NCI-H82 treated with DMSO at 0.1 percent for 48 hours (cell line): ENCODE measurements at regions not wholly inside any gene's neighbourhood (a gene's known extent, or its start where the extent isn't known, plus 50 kb on each side); places are given as distances from the start of the nearest gene placed in this dataset.

Experiments
- DNase-seq: peaks from one replicate; lab custom pipeline; 2025; ENCODE audit not compliant: unreplicated experiment; lab: John Stamatoyannopoulos, UW

DNA sequence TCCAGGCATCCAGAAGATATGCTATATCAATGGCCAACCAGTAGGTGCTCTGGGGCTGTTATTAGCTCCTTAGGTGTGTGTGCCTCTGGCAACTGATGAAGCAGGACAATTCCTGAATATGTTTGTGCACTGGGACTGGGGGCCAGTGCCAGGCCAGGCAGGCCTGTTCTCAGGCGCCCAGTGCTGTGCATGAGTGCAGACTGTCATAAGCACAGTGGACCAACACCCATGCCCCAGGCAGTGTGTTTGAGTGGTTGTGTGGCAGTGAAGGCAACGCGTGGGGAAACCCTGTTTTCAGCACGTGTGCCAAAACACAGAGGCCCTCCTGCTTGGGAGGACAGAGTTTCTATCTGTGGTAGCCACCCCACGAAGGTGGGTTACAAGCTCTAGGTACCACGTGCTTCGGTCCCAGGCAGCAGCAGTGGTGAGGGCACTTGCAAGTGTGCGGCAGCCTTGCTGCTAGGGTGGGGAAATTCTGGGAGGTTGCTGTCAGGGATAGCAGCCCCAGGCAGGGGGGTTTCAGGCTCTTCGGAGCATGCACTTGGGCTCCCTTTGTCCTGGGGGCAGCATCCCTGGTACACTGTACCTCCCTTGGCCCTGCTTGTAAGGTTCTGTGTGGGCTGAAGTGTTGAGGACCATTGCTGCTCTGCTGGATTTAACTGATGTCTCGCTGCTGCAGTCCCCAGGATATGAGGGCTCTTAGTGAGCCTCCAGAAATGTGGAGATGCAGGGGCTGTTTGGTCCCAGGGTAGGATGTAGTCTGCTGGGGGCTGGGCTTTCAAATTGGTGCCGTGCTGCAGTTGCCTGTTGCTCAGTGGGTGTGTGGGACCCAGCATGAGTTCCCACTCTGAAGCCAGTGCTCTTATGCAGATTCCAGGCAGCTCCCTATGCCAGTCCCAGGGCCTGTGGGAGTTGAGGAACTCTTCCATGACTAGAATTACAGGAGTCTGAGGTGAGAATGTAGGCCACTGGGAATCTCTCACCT, 280.9 kb downstream of the RPRM start:
- DNase-seq, result no peak

DNA sequence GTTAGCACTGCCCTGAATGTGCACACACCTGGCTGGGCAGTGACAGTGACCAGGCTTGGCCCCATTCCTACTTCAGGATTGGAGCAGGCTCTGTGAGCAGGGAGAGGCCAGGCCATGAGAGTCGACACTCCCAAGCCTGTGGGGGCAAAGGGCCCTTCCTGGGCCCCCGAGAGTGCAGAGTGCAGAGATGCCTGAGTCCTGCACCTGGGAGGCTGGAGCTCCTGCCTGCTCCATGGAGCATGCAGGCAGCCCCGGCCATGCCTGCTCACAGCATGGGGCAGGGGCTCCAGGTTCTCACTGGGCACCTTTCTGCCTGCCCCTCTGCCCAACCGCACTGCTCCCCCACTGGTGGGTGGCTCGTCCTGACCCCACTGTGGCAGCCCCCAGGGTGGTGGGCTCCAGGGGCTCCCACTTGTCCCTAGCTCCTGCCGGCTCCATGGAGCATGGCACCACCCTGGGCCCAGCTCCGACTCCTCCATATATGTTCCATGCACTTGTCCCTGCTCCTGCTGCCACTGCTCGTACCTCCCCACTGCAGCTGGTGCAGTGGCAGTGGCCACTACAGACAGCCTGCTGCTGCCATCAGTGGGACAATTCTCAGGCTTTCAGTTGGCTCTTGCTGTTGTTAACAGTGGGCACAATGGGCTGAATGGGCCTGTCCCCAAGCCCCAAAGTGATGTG, 282.0 kb downstream of the RPRM start:
- DNase-seq, result no peak

DNA sequence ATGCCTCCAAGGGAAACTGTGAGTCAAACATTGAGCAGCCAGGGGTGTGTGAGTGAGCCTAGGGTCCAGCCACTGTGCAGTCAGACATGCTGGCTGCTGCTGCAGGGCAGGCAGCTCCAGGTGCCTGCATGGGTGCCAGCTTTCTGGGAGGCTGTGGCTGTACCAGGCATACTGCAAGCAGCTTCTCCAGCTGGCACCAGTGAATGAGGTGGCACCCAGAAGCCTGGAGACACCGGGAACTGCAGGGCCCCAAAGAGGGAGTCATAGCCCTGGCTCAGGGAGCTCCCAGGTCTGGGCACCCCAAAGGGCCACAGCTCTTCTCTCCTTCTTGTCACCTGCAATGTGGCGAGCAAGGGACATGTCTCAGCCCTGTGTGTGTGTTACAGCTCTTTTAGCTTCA, 283.2 kb downstream of the RPRM start:
- DNase-seq, result no peak

DNA sequence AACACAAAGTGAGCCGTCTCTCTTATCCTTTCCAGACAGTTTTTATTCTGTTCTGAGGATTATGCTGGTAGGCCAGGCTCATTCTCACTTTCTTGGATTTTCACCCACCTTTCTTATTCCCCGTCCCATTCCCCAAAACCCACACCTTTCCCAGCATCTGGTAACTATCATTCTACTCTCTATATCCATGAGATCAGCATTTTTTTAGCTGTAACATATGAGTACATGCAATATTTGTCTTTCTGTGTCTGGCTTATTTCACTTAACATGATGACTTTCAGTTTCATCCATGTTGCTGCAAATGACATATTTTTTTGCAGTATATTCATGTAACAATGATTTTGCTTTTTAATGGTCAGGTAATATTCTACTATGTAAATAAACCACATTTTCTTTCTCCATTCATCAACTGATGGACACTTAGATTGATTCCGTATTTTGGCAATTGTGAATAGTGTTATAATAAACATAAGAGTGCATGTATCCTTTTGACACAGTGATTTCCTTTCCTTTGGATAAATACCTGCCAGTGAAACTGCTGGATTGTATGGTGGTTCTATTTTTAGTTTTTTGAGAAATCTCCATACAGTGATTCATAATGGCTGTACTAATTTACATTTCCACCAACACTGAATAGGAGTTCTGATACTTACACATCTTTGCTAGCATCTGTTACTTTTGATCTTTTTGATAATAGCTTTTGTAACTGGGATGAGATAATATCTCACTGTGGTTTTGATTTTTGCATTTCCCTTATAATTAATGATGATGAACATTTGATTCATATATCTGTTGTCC, 289.3 kb downstream of the RPRM start:
- no peak for DNase-seq

DNA sequence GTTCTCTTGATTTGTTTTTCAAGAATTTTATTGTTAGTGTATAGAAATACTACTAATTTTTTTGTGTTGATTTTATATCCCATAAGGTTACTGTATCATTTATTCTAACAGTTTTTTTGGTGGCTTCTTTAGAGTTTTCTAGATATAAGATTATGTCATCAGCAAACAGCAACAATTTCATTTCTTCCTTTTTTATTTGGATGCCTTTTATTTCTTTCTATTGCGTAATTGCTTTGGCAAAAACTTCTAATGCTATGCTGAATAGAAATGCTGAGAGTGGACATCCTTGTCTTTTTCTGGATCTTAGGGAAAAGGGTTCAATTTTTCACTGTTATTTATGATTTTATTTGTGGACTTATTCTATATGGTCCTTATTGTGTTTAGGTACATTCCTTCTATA, 298.8 kb downstream of the RPRM start:
- DNase-seq, result no peak

DNA sequence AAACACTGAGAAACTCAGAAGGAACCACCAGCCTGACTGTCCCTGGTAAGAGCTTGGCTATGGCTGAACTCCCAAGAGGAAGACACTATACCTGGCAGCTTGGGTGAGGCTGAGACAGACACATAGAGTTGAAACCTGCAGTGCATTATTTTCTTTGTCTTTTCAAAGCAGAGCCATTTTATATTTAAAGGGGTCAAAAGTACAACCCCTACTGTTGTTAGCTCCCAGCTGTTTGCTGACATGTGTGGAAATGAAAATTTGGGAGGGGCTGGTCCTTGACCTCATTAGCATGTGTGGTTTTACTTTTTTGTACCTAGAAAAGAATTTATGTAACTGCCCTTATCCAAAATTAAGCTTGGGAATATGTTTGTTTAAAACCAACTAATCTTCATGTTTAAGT, 309.0 kb downstream of the RPRM start:
- DNase-seq, result no peak

DNA sequence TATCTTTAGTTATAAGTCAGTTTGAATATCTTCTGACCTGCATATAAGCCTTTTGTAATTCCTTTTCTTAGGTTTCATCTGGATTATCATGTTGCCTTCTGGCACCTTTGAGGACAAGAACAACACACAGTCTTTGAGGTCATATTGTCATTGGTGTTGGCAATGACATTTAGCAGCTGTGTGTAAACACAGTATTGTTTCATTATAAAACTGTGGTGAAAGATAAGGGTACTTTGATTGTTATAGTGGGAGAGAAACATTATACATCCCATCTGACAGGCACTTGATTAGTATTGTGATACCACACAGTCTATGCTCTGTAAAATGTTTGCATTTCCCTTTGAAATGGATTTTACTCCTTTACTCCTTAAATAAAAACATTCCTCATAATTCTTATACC, 313.5 kb downstream of the RPRM start:
- DNase-seq, result peak; percentile 18

DNA sequence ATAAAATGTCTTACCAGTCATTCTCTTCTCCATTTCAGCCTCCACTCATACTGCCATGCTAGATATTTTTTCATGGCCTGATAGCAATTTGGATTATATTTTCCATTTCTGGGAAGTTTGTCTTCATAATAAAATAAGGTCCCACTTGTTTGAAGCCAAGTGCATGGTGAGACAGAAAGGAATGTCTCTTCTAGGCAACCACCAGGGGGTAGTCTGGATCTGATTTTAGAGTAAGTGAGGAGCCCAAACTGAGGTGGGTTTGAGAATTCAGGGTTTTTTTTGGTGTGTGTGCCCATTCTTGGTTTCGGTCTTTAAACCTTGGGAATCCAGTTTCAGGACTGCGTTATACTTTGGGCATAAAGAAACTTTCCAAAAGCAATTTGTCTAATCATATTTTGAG, 315.5 kb downstream of the RPRM start:
- peak; percentile 64 for DNase-seq

DNA sequence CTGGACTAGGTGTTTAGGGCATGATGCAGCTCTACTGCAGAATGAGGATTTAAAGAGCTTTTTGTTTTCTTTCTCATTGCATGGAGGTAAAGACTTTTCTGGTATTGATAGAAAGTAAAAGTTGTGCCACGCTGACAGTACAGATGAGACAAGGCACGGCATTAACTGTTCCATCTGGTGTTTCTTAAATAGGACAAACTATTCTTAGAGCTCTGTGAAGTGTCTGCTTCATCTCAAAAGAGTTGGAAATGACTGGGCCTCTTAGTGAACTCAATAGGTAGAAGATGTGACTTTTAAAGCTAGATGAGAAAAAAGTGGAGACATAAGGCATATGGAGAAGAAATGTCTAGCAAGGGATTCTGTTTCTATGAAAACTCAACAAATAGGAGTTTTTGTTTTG, 321.8 kb downstream of the RPRM start:
- no peak for DNase-seq

DNA sequence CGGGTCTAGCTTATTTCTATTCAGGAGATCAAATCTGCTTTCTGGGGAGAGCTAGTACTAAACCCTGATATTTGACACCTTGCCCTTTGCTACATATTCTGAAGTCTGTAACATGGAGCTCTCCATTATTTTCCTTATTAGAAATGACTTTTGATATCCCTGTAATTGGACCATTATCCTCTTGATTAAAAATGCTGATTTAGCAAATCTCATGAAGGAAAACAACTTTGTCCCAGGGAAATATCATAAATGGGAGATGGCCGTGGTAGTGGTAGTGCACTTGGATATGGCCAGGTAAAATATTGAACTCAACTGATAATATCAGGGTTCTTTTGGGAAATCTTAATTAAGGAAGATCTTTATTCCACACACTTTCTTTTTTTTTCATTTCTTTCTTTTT, 326.5 kb downstream of the RPRM start:
- no peak for DNase-seq

DNA sequence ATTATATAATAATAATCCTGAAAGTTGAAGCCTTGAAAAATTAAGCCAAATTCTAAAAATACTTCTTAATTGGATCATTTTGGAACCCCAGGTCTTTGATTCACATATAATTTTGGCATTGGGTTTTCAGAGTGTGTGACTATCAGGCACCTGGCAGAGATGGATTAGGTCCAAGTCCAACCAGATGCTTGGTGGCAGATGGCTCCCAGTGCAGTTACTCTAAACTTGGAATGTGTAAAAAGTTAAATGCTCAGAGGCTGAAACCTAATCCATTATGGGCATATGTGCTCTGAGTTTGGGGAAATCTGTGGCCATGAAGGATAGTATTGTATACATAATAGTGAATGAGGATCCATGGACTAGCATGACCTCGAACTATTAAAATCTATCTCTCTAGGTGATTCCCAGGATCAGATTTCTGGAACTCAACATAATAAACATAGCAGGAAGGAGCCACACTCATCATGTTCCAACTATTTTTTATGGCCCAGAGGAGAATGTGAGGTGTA, 333.0 kb downstream of the RPRM start:
- peak; percentile 87 for DNase-seq

DNA sequence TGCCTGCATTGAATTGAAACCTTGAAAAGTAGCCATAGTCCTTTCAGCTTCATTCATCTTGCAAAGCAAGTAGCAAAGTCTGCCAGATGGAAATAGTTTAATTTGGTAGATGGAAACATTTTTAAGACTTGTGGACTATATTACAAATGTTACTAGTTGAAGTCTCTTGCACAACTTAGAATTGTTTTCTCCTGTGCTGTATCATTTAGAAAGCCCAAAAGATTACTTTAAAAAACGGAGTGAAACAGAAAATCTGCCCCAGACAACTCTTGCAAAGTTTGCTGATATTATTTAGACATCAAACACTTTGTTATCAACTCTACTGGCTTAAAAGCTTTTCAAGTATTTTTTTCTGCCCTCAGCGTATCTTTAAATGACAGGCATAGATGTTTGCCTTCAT, 335.0 kb downstream of the RPRM start:
- no peak for DNase-seq

DNA sequence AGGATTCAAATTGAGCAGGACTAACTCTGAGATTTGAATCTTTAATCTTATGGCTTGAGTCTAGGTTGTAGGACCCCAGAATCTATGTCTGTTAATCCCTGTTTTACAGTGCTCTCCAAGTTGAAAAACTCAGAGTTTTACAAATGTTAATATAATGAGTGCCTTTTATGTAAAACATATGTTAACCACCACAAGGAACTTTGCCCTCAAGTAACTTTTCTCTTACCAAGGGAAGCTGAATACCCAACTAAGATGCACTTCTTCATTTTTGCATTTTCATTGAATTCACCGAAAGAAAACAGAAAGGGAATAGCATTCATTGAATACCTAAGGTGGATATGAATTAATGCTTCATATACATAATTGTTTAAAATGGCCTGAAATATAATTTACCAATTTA, 338.1 kb downstream of the RPRM start:
- no peak for DNase-seq

DNA sequence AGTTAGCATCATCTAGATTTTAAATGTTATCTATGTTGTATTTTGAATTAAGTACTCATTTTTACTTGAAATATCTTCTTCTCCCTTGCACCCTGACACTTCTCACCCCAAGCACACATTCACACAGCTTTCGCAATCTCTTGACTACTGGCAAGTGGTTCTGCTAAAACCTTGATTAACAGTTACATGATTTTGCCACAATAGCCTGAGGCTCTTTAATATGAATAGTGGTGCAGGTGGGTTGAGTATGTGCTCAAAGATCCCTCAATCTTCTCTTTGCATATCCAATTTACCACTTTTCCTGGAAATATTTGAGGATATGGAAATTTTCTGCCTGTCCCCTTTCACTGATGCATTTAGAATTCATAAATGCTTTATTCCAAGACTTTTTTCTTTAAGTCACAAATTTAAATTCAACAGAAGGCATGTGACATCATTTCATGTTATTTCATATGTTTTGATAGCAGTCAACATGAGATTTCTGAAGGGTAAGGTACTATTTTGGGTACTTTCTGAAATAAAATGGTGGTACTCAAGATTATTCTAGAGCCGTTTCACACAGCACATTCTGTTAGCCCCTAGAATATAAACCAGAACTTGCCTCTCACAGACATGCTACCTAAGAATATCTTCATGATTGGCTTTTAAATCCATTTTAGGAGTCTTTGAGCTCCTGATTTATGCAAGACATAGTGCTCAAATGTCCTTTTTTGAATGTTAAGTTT, 339.7 kb downstream of the RPRM start:
- no peak for DNase-seq

DNA sequence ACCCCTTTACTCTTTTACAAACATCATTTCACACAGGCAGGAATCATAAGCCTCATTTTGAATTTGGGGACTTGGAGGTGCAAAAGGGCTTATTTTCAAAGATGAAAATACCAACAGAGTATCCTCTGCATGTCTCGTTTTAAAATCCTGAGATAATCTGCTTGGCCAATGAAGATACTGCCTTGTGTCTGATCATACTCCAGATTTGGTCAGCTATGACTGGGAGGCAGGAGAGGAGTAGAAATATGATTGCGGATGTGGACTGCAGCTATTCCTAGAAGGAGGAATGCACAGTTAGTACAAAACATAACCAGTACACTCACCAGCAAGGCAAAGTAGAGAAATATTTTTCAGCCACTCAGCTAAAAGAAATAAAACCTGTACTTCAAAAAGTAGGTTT, 342.3 kb downstream of the RPRM start:
- no peak for DNase-seq

DNA sequence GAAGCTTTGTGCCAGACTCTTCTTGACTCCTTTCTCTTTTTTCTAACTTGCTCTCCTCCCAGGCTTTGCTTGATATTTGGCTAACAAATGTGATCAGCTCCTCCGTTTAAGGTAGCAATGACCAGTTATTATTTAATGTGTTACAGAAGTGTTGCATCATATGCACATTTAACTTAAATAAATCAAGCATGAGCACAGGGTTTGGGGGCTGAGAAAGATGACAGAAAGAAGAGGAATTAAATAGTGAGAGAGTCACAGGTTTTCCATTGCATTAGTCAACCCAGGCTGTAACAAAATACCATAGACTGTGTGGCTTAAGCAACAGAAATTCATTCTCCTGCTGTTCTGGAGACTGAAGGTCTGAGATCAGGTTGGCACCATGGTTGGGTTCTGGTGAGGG, 343.8 kb downstream of the RPRM start:
- no peak for DNase-seq

DNA sequence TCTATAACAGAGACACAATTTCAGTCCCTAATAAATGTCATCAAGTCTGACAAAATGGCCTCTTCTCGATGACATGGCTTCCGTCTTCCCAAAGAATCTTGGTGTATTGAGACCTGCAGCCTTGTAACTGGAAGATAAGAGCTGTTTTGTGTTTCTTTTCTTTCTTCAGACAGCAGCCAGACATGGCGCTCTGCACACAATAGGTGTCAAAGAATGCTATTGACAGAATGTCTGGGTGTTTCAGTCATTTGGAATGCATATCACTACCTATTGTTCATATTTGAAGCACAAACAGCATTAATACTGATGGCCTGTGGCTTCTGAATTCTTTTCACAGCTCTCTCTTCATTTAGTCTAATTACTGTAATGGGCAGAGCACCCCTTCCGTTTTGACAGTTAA, 344.8 kb downstream of the RPRM start:
- DNase-seq, result no peak

DNA sequence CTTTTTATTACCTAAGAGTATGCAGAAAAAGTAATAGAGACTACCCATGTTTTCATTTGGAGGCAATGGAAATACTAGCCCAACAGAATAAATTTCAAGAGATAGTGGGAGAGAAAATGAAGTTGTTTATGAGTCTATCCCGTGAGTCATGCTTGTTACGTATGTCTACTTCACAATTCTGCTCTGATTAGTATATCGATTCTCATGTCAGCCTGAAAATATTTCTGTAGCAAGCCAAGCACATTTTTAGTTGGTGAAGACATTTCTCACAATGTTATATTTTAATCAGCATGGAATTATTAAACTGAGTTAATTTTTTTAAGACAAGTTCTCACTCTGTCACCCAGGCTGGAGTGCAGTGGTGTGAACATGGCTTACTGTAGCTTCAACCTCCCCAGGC, 346.1 kb downstream of the RPRM start:
- DNase-seq, result no peak

DNA sequence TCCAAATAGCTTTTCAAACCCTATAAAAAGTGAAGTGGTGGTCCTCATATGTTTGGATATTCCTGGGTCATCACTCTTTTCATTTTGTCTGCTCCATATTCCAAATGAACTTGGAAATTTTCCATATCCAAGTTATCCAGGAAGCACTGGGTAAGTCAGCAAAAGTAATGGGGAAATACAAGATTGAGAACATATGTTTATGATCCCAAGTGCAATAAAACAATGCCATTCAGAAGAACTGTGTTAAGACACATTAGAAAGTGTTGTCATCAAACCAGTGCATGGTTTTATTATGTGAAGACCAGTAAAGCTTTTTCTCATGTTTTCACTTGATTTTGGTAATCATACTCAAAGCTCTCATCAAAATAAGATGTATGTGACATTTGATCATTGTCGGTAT, 363.4 kb downstream of the RPRM start:
- DNase-seq, result no peak

DNA sequence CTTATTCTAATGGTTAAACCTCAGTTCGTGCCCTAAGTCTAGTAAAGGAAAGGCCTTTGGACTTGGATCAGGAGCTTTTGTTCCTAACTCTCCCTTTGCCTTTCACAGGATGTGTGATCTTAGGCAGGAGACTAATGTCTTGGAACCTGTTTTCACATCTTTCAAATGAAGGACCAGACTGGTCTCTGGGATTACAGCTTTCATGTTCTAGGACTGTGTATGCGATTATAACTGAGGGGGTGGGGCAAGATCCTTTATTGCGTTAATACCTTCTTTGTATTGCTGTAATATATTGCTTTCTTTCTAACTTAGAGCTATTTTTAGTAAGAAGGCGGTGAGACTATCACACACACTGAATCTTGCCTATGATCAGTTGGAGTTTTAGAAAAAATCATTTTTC, 368.1 kb downstream of the RPRM start:
- DNase-seq, result no peak

DNA sequence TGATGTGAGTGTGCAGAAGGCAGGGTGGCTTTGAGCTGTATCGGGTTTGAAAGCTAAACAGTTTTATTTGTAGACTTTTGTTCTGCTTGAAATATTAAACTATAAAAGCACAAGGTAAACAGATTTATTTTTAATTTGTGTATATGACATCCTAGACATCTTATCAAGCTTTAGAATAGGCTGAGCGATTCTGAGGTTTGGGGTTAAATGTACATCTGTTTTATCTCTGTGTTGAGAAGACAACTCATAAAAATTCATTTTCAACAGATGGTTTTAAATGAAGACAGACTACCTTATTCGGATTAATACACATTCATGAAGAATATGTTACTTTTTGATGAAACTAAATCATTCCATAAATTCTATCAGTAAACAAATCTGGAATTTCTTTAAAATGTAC, 368.8 kb downstream of the RPRM start:
- no peak for DNase-seq
